Mammary epithelial cell (primary cell): ENCODE measurements at regions not wholly inside any gene's neighbourhood (a gene's known extent, or its start where the extent isn't known, plus 50 kb on each side); places are given as distances from the start of the nearest gene placed in this dataset.
A peak's percentile ranks its signal among the peaks of the same experiment; 100 is the strongest.

Experiments used
- EZH2 ChIP-seq: IDR thresholded peaks from 2 replicates; pipeline ENCODE4 v1.6.1; 2012; ENCODE audit warnings: low read length, inconsistent platforms, borderline replicate concordance
- TF ChIP-seq, protein P1 (sequence below), 2 donors: IDR thresholded peaks in 1 of 2; conservative IDR thresholded peaks in 1 of 2; 2 replicates each; pipeline ENCODE4 v1.5.1; 2011 to 2012; ENCODE audit warnings: inconsistent platforms in 2 of 2, low read length in 2 of 2, mild to moderate bottlenecking in 2 of 2, control low read depth in 1 of 2, low read depth in 1 of 2; ENCODE audit not compliant: insufficient read depth in 1 of 2; ENCODE audit errors: extremely low read depth in 1 of 2

DNA sequence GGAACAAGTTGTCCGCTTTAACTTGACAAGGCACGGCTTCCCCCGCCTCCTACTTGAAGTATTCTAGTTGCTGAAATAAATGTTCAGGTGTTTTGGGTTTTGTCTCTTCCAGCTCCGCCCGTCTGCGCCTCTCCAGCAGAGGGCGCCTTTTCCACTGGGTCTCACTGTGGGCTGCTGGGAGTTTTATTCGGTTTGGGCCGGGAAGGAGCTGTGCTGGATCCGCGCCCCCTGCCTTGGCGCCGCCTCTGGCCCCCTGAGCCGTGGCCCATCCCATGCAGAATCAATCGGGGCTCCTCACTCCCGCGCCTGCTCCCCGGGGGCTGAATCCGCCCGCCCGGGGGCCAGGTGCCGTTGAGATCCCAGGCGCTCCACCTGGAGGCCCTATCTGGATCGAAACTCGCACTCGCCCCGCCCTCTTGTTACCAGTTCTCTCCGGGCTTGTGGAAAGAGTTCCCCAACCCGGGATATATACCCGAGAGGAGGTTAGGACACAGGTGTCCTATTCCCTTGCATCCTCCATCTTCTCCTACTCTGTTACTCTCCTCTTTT, 51.0 kb upstream of the TCF21 start:
- TF ChIP-seq, protein P1, sequence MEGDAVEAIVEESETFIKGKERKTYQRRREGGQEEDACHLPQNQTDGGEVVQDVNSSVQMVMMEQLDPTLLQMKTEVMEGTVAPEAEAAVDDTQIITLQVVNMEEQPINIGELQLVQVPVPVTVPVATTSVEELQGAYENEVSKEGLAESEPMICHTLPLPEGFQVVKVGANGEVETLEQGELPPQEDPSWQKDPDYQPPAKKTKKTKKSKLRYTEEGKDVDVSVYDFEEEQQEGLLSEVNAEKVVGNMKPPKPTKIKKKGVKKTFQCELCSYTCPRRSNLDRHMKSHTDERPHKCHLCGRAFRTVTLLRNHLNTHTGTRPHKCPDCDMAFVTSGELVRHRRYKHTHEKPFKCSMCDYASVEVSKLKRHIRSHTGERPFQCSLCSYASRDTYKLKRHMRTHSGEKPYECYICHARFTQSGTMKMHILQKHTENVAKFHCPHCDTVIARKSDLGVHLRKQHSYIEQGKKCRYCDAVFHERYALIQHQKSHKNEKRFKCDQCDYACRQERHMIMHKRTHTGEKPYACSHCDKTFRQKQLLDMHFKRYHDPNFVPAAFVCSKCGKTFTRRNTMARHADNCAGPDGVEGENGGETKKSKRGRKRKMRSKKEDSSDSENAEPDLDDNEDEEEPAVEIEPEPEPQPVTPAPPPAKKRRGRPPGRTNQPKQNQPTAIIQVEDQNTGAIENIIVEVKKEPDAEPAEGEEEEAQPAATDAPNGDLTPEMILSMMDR (conservative IDR thresholded peaks at IDR 0.05 in 1 of 2, IDR thresholded peaks at IDR 0.05 in 1 of 2; ENCODE audit: extremely low read depth in 1 of 2, insufficient read depth in 1 of 2, low read depth in 1 of 2, low read length in 2 of 2) = peak; percentile 82 to 93
- TF ChIP-seq EZH2 = no peak
